HEK293 (cell line): ENCODE measurements at regions not wholly inside any gene's neighbourhood (a gene's known extent, or its start where the extent isn't known, plus 50 kb on each side); places are given as distances from the start of the nearest gene placed in this dataset.

Experiments used
- GLI2 ChIP-seq: fragments of 450-650 bp; formaldehyde crosslinking; IDR thresholded peaks from 2 replicates; pipeline ENCODE4; 2017; ENCODE audit warnings: missing biosample characterization, missing genetic modification characterization, low read depth, borderline replicate concordance
- ZFHX2 ChIP-seq: fragments of 450-650 bp; formaldehyde crosslinking; conservative IDR thresholded peaks from 2 replicates; pipeline ENCODE4 v1.5.1; 2016; ENCODE audit warnings: missing biosample characterization, missing genetic modification characterization
- ZNF677 ChIP-seq: fragments of 450-650 bp; IDR thresholded peaks from 2 replicates; pipeline ENCODE4 v1.5.0; 2018; ENCODE audit warnings: missing biosample characterization, mild to moderate bottlenecking, missing genetic modification characterization, moderate library complexity
- ZNF747 ChIP-seq: fragments of 450-650 bp; formaldehyde crosslinking; IDR thresholded peaks from 2 replicates; pipeline ENCODE4 v1.5.1; 2016; ENCODE audit warnings: missing biosample characterization, missing genetic modification characterization
- TF ChIP-seq, protein P1 (sequence below): fragments of 450-650 bp; formaldehyde crosslinking; IDR thresholded peaks from 2 replicates; pipeline ENCODE4 v1.5.1; 2016; ENCODE audit warnings: missing biosample characterization, missing genetic modification characterization
- TF ChIP-seq, protein P2 (sequence below): fragments of 450-650 bp; formaldehyde crosslinking; IDR thresholded peaks from 2 replicates; pipeline ENCODE4 v1.5.1; 2016; ENCODE audit warnings: missing biosample characterization, missing genetic modification characterization

GRCh38 chr4:138446456-138446855 is 204.3 kb upstream of the SLC7A11 start:
- TF ChIP-seq ZNF747 (tag by site-specific recombination): no peak
- no peak for TF ChIP-seq ZNF677 (tag by site-specific recombination)
- TF ChIP-seq, protein P1, sequence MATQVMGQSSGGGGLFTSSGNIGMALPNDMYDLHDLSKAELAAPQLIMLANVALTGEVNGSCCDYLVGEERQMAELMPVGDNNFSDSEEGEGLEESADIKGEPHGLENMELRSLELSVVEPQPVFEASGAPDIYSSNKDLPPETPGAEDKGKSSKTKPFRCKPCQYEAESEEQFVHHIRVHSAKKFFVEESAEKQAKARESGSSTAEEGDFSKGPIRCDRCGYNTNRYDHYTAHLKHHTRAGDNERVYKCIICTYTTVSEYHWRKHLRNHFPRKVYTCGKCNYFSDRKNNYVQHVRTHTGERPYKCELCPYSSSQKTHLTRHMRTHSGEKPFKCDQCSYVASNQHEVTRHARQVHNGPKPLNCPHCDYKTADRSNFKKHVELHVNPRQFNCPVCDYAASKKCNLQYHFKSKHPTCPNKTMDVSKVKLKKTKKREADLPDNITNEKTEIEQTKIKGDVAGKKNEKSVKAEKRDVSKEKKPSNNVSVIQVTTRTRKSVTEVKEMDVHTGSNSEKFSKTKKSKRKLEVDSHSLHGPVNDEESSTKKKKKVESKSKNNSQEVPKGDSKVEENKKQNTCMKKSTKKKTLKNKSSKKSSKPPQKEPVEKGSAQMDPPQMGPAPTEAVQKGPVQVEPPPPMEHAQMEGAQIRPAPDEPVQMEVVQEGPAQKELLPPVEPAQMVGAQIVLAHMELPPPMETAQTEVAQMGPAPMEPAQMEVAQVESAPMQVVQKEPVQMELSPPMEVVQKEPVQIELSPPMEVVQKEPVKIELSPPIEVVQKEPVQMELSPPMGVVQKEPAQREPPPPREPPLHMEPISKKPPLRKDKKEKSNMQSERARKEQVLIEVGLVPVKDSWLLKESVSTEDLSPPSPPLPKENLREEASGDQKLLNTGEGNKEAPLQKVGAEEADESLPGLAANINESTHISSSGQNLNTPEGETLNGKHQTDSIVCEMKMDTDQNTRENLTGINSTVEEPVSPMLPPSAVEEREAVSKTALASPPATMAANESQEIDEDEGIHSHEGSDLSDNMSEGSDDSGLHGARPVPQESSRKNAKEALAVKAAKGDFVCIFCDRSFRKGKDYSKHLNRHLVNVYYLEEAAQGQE: no peak
- TF ChIP-seq, protein P2, sequence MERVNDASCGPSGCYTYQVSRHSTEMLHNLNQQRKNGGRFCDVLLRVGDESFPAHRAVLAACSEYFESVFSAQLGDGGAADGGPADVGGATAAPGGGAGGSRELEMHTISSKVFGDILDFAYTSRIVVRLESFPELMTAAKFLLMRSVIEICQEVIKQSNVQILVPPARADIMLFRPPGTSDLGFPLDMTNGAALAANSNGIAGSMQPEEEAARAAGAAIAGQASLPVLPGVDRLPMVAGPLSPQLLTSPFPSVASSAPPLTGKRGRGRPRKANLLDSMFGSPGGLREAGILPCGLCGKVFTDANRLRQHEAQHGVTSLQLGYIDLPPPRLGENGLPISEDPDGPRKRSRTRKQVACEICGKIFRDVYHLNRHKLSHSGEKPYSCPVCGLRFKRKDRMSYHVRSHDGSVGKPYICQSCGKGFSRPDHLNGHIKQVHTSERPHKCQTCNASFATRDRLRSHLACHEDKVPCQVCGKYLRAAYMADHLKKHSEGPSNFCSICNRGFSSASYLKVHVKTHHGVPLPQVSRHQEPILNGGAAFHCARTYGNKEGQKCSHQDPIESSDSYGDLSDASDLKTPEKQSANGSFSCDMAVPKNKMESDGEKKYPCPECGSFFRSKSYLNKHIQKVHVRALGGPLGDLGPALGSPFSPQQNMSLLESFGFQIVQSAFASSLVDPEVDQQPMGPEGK (tag by site-specific recombination): no peak
- no peak for TF ChIP-seq ZFHX2 (tag by site-specific recombination)
- no peak for TF ChIP-seq GLI2
